PC-3 (cell line): ENCODE measurements at regions not wholly inside any gene's neighbourhood (a gene's known extent, or its start where the extent isn't known, plus 50 kb on each side); places are given as distances from the start of the nearest gene placed in this dataset.

Source experiments
- ATAC-seq: fragments of 200-7000 bp; cut with Tn5 transposase; 2 replicates; pipeline ENCODE4 v1.9.1; 2020; ENCODE audit warnings: mild to moderate bottlenecking, moderate library complexity
- BruUV-seq: library from RNA; stranded (reverse); fragments of 400-500 nt; replicated peaks from 2 replicates; lab custom pipeline; 2021; lab: Mats Ljungman, UMichigan
- CTCF ChIA-PET: fragments of 300-600 bp; sonication (Branson Sonifier 250); formaldehyde crosslinking; loops from one replicate; lab custom pipeline; 2022; ENCODE audit warnings: antibody characterized with exemption; lab: Charles Lee
- POLR2A ChIA-PET: fragments of 300-600 bp; sonication (Branson Sonifier 250); formaldehyde crosslinking; loops from one replicate; lab custom pipeline; 2022; ENCODE audit warnings: antibody characterized with exemption; ENCODE audit not compliant: unreplicated experiment; lab: Charles Lee
- DNase-seq: peaks from one replicate; pipeline ENCODE4 v3.0.0-alpha.2; 2015
- H2AFZ ChIP-seq: fragments of 300-600 bp; sonication (generic); 2 replicates; pipeline ENCODE4 v1.6.0; 2016; ENCODE audit warnings: antibody characterized with exemption, low read length
- H3F3A ChIP-seq: fragments of 300-600 bp; sonication (generic); one replicate; pipeline ENCODE4 v1.6.0; 2017; ENCODE audit warnings: antibody characterized with exemption, low read length, control low read depth, mild to moderate bottlenecking; ENCODE audit not compliant: unreplicated experiment
- H3K27ac ChIP-seq: fragments of 300-600 bp; sonication (generic); 2 replicates; pipeline ENCODE4 v1.5.1; 2016; ENCODE audit warnings: mild to moderate bottlenecking, low read length
- H3K27me3 ChIP-seq: fragments of 300-600 bp; sonication (generic); 2 replicates; pipeline ENCODE4 v1.6.1; 2016; ENCODE audit warnings: low read length, mixed read lengths
- H3K36me3 ChIP-seq: fragments of 300-600 bp; sonication (generic); 2 replicates; pipeline ENCODE4 v1.6.1; 2016; ENCODE audit warnings: low read depth, mixed run types, low read length, mixed read lengths
- H3K4me1 ChIP-seq: fragments of 300-600 bp; sonication (generic); 2 replicates; pipeline ENCODE4 v1.5.1; 2016; ENCODE audit warnings: low read length; ENCODE audit not compliant: insufficient read depth
- H3K4me2 ChIP-seq: fragments of 300-600 bp; sonication (generic); 2 replicates; pipeline ENCODE4 v1.6.0; 2016; ENCODE audit warnings: low read length
- H3K4me3 ChIP-seq: fragments of 300-600 bp; sonication (generic); 2 replicates; pipeline ENCODE4 v1.5.1; 2016; ENCODE audit warnings: mild to moderate bottlenecking, low read length, mixed read lengths
- H3K79me2 ChIP-seq: fragments of 300-600 bp; sonication (generic); 2 replicates; pipeline ENCODE4 v1.6.1; 2017; ENCODE audit warnings: low read length, mixed read lengths
- H3K9ac ChIP-seq: fragments of 300-600 bp; sonication (generic); 2 replicates; pipeline ENCODE4 v1.6.0; 2016; ENCODE audit warnings: mild to moderate bottlenecking, low read length
- H3K9me2 ChIP-seq: fragments of 300-600 bp; sonication (generic); replicated peaks from 2 replicates; pipeline ENCODE4 v1.6.1; 2016; ENCODE audit warnings: mixed run types, low read length, mixed read lengths
- H3K9me3 ChIP-seq: fragments of 300-600 bp; sonication (generic); 2 replicates; pipeline ENCODE4 v1.6.1; 2016; ENCODE audit warnings: low read length, mixed read lengths
- H4K20me1 ChIP-seq: fragments of 300-600 bp; sonication (generic); 2 replicates; pipeline ENCODE4 v1.6.1; 2016; ENCODE audit warnings: low read length, mixed read lengths
- EZH2 ChIP-seq: fragments of 300-600 bp; sonication (generic); IDR thresholded peaks from one replicate; pipeline ENCODE4 v1.6.1; 2017; ENCODE audit warnings: antibody characterized with exemption, mild to moderate bottlenecking, low read length; ENCODE audit not compliant: unreplicated experiment
- EZH2phosphoT487 ChIP-seq: fragments of 300-600 bp; sonication (generic); IDR thresholded peaks from 2 replicates; pipeline ENCODE4 v1.6.1; 2018; ENCODE audit warnings: mild to moderate bottlenecking, antibody characterized with exemption, low read length, borderline replicate concordance
- intact Hi-C: fragments of 100-400 bp; cut with micrococcal nuclease; formaldehyde crosslinking; loops from 2 replicates; pipeline ENCODE4 v1.9.0; 2023
- TF ChIP-seq, protein P1 (sequence below): fragments of 300-600 bp; sonication (generic); conservative IDR thresholded peaks from 2 replicates; pipeline ENCODE4 v1.5.1; 2017; ENCODE audit warnings: antibody characterized with exemption, low read depth, mild to moderate bottlenecking, low read length

DNA sequence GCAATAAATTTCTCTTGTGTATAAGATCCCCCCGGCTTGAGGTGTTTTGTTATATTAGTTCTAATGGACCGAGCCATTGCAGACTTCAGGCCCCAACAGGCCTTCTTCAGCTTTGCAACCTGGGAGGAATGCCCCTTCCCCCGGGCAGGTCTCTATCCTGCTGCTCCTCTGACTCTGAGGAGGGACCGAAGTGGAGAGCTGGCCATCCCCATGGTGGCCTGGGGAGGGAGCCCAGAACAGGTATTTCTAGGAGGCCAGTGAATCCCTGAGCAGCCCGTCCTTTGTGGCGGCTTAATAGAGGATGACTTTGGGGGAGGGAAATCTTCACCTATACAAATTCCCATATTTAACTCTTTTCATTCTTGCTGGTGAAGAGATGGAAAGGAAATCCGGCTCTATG, 715.8 kb upstream of the SOX11 start:
- no peak for TF ChIP-seq EZH2phosphoT487
- no peak for TF ChIP-seq EZH2
- TF ChIP-seq, protein P1, sequence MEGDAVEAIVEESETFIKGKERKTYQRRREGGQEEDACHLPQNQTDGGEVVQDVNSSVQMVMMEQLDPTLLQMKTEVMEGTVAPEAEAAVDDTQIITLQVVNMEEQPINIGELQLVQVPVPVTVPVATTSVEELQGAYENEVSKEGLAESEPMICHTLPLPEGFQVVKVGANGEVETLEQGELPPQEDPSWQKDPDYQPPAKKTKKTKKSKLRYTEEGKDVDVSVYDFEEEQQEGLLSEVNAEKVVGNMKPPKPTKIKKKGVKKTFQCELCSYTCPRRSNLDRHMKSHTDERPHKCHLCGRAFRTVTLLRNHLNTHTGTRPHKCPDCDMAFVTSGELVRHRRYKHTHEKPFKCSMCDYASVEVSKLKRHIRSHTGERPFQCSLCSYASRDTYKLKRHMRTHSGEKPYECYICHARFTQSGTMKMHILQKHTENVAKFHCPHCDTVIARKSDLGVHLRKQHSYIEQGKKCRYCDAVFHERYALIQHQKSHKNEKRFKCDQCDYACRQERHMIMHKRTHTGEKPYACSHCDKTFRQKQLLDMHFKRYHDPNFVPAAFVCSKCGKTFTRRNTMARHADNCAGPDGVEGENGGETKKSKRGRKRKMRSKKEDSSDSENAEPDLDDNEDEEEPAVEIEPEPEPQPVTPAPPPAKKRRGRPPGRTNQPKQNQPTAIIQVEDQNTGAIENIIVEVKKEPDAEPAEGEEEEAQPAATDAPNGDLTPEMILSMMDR = no peak
- Histone ChIP-seq H3F3A (no peaks in the 10 kb centered on the region), H4K20me1 (no peaks in the 10 kb centered on the region), H3K4me3 (no peak overlapping the region), H2AFZ (no peak overlapping the region), H3K9ac (no peak overlapping the region), H3K4me1 (no peaks in the 10 kb centered on the region), H3K4me2 (no peak overlapping the region), H3K36me3 (no peaks in the 10 kb centered on the region), H3K27ac (no peak overlapping the region), H3K27me3 (no peaks in the 10 kb centered on the region), H3K9me2 (no peaks in the 10 kb centered on the region), H3K9me3 (no peaks in the 10 kb centered on the region), H3K79me2 (no peaks in the 10 kb centered on the region)
- intact Hi-C loops = no loop called here
- ChIA-PET CTCF (no interaction called here), POLR2A (interaction anchor here (0.5 kb wide), 1 partner anchor 299 kb away, joined by 3 read pairs; no protein-coding TSS in a partner anchor)
- ATAC-seq = no peak
- DNase-seq = no peak
- no TSS peak for BruUV-seq

DNA sequence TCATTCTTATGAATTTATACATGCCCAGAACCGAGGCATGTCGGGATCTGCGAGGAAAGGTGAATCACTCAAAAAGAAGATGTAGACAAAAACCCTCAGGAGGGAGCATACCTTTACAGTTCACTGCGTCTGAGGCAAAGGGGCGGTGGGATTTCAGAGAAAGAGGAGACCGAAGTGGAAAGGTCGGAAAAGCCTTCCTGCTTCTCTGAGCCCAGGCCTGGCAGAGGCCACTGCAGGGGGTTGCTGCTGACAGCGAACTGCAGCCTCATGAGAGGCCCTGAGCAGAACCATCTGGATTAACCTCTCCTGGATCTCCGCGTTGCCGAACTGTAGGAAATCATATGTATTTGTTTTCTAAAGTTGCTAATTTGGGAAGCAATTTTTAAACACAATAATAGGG, 713.1 kb upstream of the SOX11 start:
- intact Hi-C loops = no loop called here
- Histone ChIP-seq H3K9ac (no peak overlapping the region), H3K27ac (no peak overlapping the region), H3F3A (no peaks in the 10 kb centered on the region), H4K20me1 (no peaks in the 10 kb centered on the region), H3K4me1 (no peaks in the 10 kb centered on the region), H3K9me2 (no peaks in the 10 kb centered on the region), H3K27me3 (no peaks in the 10 kb centered on the region), H3K4me2 (no peak overlapping the region), H3K9me3 (no peaks in the 10 kb centered on the region), H2AFZ (no peak overlapping the region), H3K36me3 (no peaks in the 10 kb centered on the region), H3K79me2 (no peaks in the 10 kb centered on the region), H3K4me3 (no peak overlapping the region)
- no peak for ATAC-seq
- POLR2A ChIA-PET = no interaction called here
- TF ChIP-seq, protein P1 = no peak
- TF ChIP-seq EZH2 = no peak
- no peak for TF ChIP-seq EZH2phosphoT487
- no peak for DNase-seq
- BruUV-seq = no TSS peak
- CTCF ChIA-PET = no interaction called here

- ATAC-seq (no peak), DNase-seq (no peak)
- intact Hi-C loops = no loop called here
- no peaks in the 10 kb centered on the region for H3K9me3 ChIP-seq
- H3K27me3 ChIP-seq = no peaks in the 10 kb centered on the region
- ChIA-PET CTCF (no interaction called here), POLR2A (no interaction called here)
- H3K4me3 ChIP-seq = no peak overlapping the region
- no TSS peak for BruUV-seq
- H3K27ac ChIP-seq = no peak overlapping the region
- H3F3A ChIP-seq = no peaks in the 10 kb centered on the region
- H4K20me1 ChIP-seq = no peaks in the 10 kb centered on the region
- TF ChIP-seq EZH2 = no peak
- no peak for TF ChIP-seq EZH2phosphoT487
- TF ChIP-seq, protein P1 = no peak
- H2AFZ ChIP-seq = no peak overlapping the region
- no peak overlapping the region for H3K9ac ChIP-seq
- H3K4me1 ChIP-seq = no peaks in the 10 kb centered on the region
- H3K79me2 ChIP-seq = no peaks in the 10 kb centered on the region
- H3K4me2 ChIP-seq = no peak overlapping the region
- no peaks in the 10 kb centered on the region for H3K9me2 ChIP-seq
- no peaks in the 10 kb centered on the region for H3K36me3 ChIP-seq
Measured at GRCh38 chr2:4980995-4981394, 711.2 kb upstream of the SOX11 start.
